GM23338 (cell line): ENCODE measurements at regions not wholly inside any gene's neighbourhood (a gene's known extent, or its start where the extent isn't known, plus 50 kb on each side); places are given as distances from the start of the nearest gene placed in this dataset.

Experiments used
- ATAC-seq: fragments of 200-7000 bp; cut with Tn5 transposase; 3 replicates; pipeline ENCODE4 v1.9.1; 2020
- DNase-seq: peaks from one replicate; pipeline ENCODE4 v3.0.0-alpha.2; 2015; ENCODE audit warnings: low spot score
- H2AFZ ChIP-seq: fragments of 200-600 bp; sonication (generic); 2 replicates; pipeline ENCODE4 v1.8.0; 2016; ENCODE audit warnings: antibody characterized with exemption, mild to moderate bottlenecking, moderate library complexity
- H3F3A ChIP-seq: fragments of 200-600 bp; sonication (generic); replicated peaks from 2 replicates; pipeline ENCODE4 v1.8.0; 2017; ENCODE audit warnings: antibody characterized with exemption, mixed run types, low read depth
- H3K27ac ChIP-seq: fragments of 200-600 bp; sonication (generic); 2 replicates; pipeline ENCODE4 v1.6.1; 2016; ENCODE audit warnings: low read depth
- H3K27me3 ChIP-seq: fragments of 200-600 bp; sonication (generic); 2 replicates; pipeline ENCODE4 v1.8.0; 2016; ENCODE audit warnings: mild to moderate bottlenecking, mixed run types, moderate library complexity; ENCODE audit not compliant: insufficient read depth
- H3K36me3 ChIP-seq: fragments of 200-600 bp; sonication (generic); 2 replicates; pipeline ENCODE4 v1.8.0; 2016; ENCODE audit warnings: mild to moderate bottlenecking; ENCODE audit not compliant: insufficient read depth
- H3K4me1 ChIP-seq: fragments of 200-600 bp; sonication (generic); 2 replicates; pipeline ENCODE4 v1.8.0; 2016; ENCODE audit warnings: mild to moderate bottlenecking, moderate library complexity; ENCODE audit not compliant: insufficient read depth
- H3K4me2 ChIP-seq: fragments of 200-600 bp; sonication (generic); 2 replicates; pipeline ENCODE4 v1.7.1; 2017; ENCODE audit warnings: mixed run types
- H3K4me3 ChIP-seq: fragments of 200-600 bp; sonication (generic); 2 replicates; pipeline ENCODE4 v1.6.1; 2016; ENCODE audit warnings: mixed run types
- H3K79me2 ChIP-seq: fragments of 200-600 bp; sonication (generic); replicated peaks from 2 replicates; pipeline ENCODE4 v1.8.0; 2017; ENCODE audit warnings: mild to moderate bottlenecking; ENCODE audit not compliant: insufficient read depth
- H3K9me2 ChIP-seq: fragments of 200-600 bp; sonication (generic); 2 replicates; pipeline ENCODE4 v1.8.0; 2017; ENCODE audit not compliant: insufficient read depth
- H4K20me1 ChIP-seq: fragments of 200-600 bp; sonication (generic); replicated peaks from 2 replicates; pipeline ENCODE4 v1.8.0; 2017; ENCODE audit warnings: mild to moderate bottlenecking; ENCODE audit not compliant: insufficient read depth
- H3K27ac Mint-ChIP-seq: 2 replicates; pipeline ENCODE4 v1.8.0; 2020; ENCODE audit warnings: inconsistent platforms, mild to moderate bottlenecking, moderate library complexity, mixed read lengths
- H3K27me3 Mint-ChIP-seq: 3 replicates; pipeline ENCODE4 v1.8.0; 2022; ENCODE audit warnings: low read depth, mild to moderate bottlenecking, moderate library complexity, mixed read lengths, inconsistent platforms; ENCODE audit not compliant: insufficient read depth, poor library complexity
- H3K36me3 Mint-ChIP-seq: 3 replicates; pipeline ENCODE4 v1.8.0; 2021; ENCODE audit warnings: low read depth, mild to moderate bottlenecking, inconsistent platforms, moderate library complexity, mixed read lengths
- H3K4me1 Mint-ChIP-seq: 3 replicates; pipeline ENCODE4 v1.8.0; 2020; ENCODE audit warnings: mild to moderate bottlenecking, inconsistent platforms, mixed read lengths
- H3K4me3 Mint-ChIP-seq: 3 replicates; pipeline ENCODE4 v1.8.0; 2021; ENCODE audit warnings: moderate library complexity, mild to moderate bottlenecking, inconsistent platforms, mixed read lengths
- H3K9me3 Mint-ChIP-seq: 3 replicates; pipeline ENCODE4 v1.8.0; 2020; ENCODE audit warnings: moderate library complexity, mild to moderate bottlenecking, inconsistent platforms, mixed read lengths
- ETS1 ChIP-seq: IDR thresholded peaks from 2 replicates; pipeline ENCODE4 v1.6.1; 2016; ENCODE audit warnings: antibody characterized with exemption
- NANOG ChIP-seq: IDR thresholded peaks from 2 replicates; pipeline ENCODE4 v1.6.1; 2016; ENCODE audit warnings: antibody characterized with exemption, borderline replicate concordance
- POLR2AphosphoS5 ChIP-seq: IDR thresholded peaks from 2 replicates; pipeline ENCODE4 v1.6.1; 2016; ENCODE audit warnings: antibody characterized with exemption, low read depth
- REST ChIP-seq: IDR thresholded peaks from one replicate; pipeline ENCODE4 v1.6.1; 2018; ENCODE audit warnings: antibody characterized with exemption; ENCODE audit not compliant: unreplicated experiment
- STAT1 ChIP-seq: IDR thresholded peaks from one replicate; pipeline ENCODE4 v1.6.1; 2016; ENCODE audit warnings: antibody characterized with exemption; ENCODE audit not compliant: unreplicated experiment
- ZNF114 ChIP-seq: fragments of 250-450 bp; sonication (Bioruptor Pico); IDR thresholded peaks from 2 replicates; pipeline ENCODE4 v1.5.0; 2020; ENCODE audit warnings: mild to moderate bottlenecking, moderate library complexity
- TF ChIP-seq, protein P1 (sequence below), 2 experiments: fragments of 200-600 bp in 1 of 2; sonication (generic) in 1 of 2; conservative IDR thresholded peaks; 2 replicates each; pipeline versions ENCODE4 v1.5.1 to v1.6.1; 2016 to 2017; ENCODE audit warnings: antibody characterized with exemption in 2 of 2, low read depth in 2 of 2, mild to moderate bottlenecking in 2 of 2, moderate library complexity in 1 of 2

GRCh38 chr12:32947206-32948067 is 50.9 kb upstream of the PKP2 start:
- Histone ChIP-seq H3K4me2 (no peak overlapping the region), H3K27ac (no peak overlapping the region), H2AFZ (no peak overlapping the region), H3K79me2 (no peaks in the 10 kb centered on the region), H3K36me3 (no peaks in the 10 kb centered on the region), H3K9me2 (no peaks in the 10 kb centered on the region), H3K4me3 (no peak overlapping the region), H3K4me1 (no peaks in the 10 kb centered on the region), H3K27me3 (no peaks in the 10 kb centered on the region), H3F3A (no peaks in the 10 kb centered on the region), H4K20me1 (no peaks in the 10 kb centered on the region)
- no peaks in the 10 kb centered on the region for H3K36me3 Mint-ChIP-seq
- H3K4me1 Mint-ChIP-seq: no peaks in the 10 kb centered on the region
- no peaks in the 10 kb centered on the region for H3K9me3 Mint-ChIP-seq
- ATAC-seq (peak; percentile 61), DNase-seq (peak; percentile 61)
- TF ChIP-seq STAT1 (no peak), NANOG (no peak), ETS1 (no peak), POLR2AphosphoS5 (no peak), ZNF114 (no peak)
- TF ChIP-seq, protein P1, sequence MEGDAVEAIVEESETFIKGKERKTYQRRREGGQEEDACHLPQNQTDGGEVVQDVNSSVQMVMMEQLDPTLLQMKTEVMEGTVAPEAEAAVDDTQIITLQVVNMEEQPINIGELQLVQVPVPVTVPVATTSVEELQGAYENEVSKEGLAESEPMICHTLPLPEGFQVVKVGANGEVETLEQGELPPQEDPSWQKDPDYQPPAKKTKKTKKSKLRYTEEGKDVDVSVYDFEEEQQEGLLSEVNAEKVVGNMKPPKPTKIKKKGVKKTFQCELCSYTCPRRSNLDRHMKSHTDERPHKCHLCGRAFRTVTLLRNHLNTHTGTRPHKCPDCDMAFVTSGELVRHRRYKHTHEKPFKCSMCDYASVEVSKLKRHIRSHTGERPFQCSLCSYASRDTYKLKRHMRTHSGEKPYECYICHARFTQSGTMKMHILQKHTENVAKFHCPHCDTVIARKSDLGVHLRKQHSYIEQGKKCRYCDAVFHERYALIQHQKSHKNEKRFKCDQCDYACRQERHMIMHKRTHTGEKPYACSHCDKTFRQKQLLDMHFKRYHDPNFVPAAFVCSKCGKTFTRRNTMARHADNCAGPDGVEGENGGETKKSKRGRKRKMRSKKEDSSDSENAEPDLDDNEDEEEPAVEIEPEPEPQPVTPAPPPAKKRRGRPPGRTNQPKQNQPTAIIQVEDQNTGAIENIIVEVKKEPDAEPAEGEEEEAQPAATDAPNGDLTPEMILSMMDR (conservative IDR thresholded peaks at IDR 0.05; ENCODE audit: low read depth in 2 of 2): peak; percentile 54 to 59
- no peak overlapping the region for H3K27ac Mint-ChIP-seq
- no peaks in the 10 kb centered on the region for H3K27me3 Mint-ChIP-seq
- no peak overlapping the region for H3K4me3 Mint-ChIP-seq

GRCh38 chr12:32946504-32947131 is 50.0 kb upstream of the PKP2 start:
- no peaks in the 10 kb centered on the region for H3K79me2 ChIP-seq
- H3K27me3 ChIP-seq: no peaks in the 10 kb centered on the region
- ATAC-seq: no peak
- no peak overlapping the region for H3K27ac Mint-ChIP-seq
- no peak overlapping the region for H3K27ac ChIP-seq
- no peaks in the 10 kb centered on the region for H3K27me3 Mint-ChIP-seq
- no peaks in the 10 kb centered on the region for H3K9me3 Mint-ChIP-seq
- no peaks in the 10 kb centered on the region for H3K4me1 ChIP-seq
- H3K9me2 ChIP-seq: no peaks in the 10 kb centered on the region
- no peaks in the 10 kb centered on the region for H3K4me1 Mint-ChIP-seq
- no peak overlapping the region for H2AFZ ChIP-seq
- TF ChIP-seq REST (no peak), STAT1 (no peak)
- no peak for DNase-seq
- no peak overlapping the region for H3K4me2 ChIP-seq
- H4K20me1 ChIP-seq: no peaks in the 10 kb centered on the region
- no peak overlapping the region for H3K4me3 ChIP-seq
- no peaks in the 10 kb centered on the region for H3K36me3 Mint-ChIP-seq
- H3K36me3 ChIP-seq: no peaks in the 10 kb centered on the region
- H3K4me3 Mint-ChIP-seq: no peak overlapping the region
- H3F3A ChIP-seq: no peaks in the 10 kb centered on the region
